Colonic mucosa (tissue), 4 donors: ENCODE measurements at regions not wholly inside any gene's neighbourhood (a gene's known extent, or its start where the extent isn't known, plus 50 kb on each side); places are given as distances from the start of the nearest gene placed in this dataset.

ENCODE experiments used
- DNase-seq: peaks from one replicate; pipeline ENCODE4 v3.0.0-alpha.2; 2020
- H3K27ac ChIP-seq: fragments of 200-600 bp; one replicate; pipeline ENCODE4 v1.8.0; 2021
- H3K27me3 ChIP-seq: fragments of 200-600 bp; one replicate; pipeline ENCODE4 v1.8.0; 2021
- H3K36me3 ChIP-seq: fragments of 200-600 bp; one replicate; pipeline ENCODE4 v1.8.0; 2021
- H3K4me1 ChIP-seq: fragments of 200-600 bp; one replicate; pipeline ENCODE4 v1.8.0; 2021; ENCODE audit warnings: mild to moderate bottlenecking
- H3K4me3 ChIP-seq: fragments of 200-600 bp; one replicate; pipeline ENCODE4 v1.8.0; 2021
- H3K9ac ChIP-seq, 2 donors: one replicate each; pipeline ENCODE4 v1.7.0; 2013; ENCODE audit warnings: control low read depth in 2 of 2, low read depth in 2 of 2, low read length in 2 of 2
- H3K9me3 ChIP-seq: fragments of 200-600 bp; one replicate; pipeline ENCODE4 v1.8.0; 2021
- CTCF ChIP-seq: fragments of 200-600 bp; IDR thresholded peaks from one replicate; pipeline ENCODE4 v1.8.0; 2022; ENCODE audit warnings: antibody characterized with exemption, mild to moderate bottlenecking
- intact Hi-C: fragments of 100-400 bp; cut with DNase I; formaldehyde crosslinking; loops from one replicate; pipeline ENCODE4 v1.14.1; 2022
- donor health status: healthy.
- donor health status: DM: no; HTN: no; CAD: no.
- donor health status: DM: no; HTN: no; CAD: no.

DNA sequence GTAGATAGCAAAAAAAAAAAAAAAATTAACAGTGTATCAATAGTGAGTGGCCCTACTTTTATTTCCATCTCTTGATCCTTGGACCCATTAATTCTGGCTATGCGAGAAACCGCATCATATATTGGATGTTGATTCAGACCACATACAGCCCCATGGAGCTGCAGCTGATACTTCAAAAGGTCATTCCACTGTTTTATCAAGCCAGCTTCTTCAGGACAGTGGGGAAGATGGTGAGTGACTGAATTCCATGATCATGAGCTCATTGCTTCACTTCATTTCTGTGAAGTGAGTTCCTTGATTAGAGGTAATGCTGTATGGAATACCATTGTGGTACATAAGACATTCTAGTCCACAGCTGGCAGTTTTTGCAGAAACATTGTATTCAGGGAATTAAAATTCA is 222.9 kb upstream of the MEF2C start:
- no peaks in the 10 kb centered on the region for H3K36me3 ChIP-seq
- no peaks in the 10 kb centered on the region for H3K27me3 ChIP-seq
- no peak overlapping the region for H3K27ac ChIP-seq
- intact Hi-C loops: no loop called here
- TF ChIP-seq CTCF: no peak
- no peak overlapping the region for H3K9ac ChIP-seq
- no peak for DNase-seq
- H3K4me3 ChIP-seq: no peak overlapping the region
- no peaks in the 10 kb centered on the region for H3K9me3 ChIP-seq
- no peaks in the 10 kb centered on the region for H3K4me1 ChIP-seq

DNA sequence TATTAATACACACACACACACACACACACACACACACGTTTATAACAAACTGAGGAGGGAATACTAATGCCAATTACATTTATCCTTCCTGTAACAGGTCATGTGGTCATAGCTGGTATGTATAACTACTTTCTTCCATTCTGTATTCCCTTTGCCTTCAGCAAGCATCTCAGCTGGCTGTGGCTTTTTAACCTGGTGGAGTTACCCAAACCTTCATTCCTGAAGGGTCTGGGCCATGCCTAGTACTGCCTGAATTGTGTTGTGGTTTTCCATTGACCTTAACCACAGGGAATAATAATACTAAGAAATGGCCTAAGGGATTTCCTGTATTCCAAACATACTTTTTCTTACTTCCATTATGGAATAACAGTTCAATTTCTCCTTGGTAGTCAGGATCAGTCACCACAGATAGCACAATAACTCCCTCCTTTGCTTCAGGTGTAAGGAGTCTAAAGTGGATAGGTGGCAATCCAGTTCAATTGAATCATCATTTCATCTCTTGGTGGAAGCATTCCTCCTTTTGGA is 222.2 kb upstream of the MEF2C start:
- H3K9ac ChIP-seq: no peak overlapping the region
- H3K27ac ChIP-seq: no peak overlapping the region
- no peaks in the 10 kb centered on the region for H3K4me1 ChIP-seq
- H3K27me3 ChIP-seq: no peaks in the 10 kb centered on the region
- H3K4me3 ChIP-seq: no peak overlapping the region
- H3K36me3 ChIP-seq: no peaks in the 10 kb centered on the region
- no peak for TF ChIP-seq CTCF
- H3K9me3 ChIP-seq: no peaks in the 10 kb centered on the region
- intact Hi-C loops: no loop called here
- DNase-seq: no peak

- Histone ChIP-seq H3K27ac (no peak overlapping the region), H3K36me3 (no peaks in the 10 kb centered on the region), H3K4me1 (no peaks in the 10 kb centered on the region), H3K9me3 (no peaks in the 10 kb centered on the region), H3K9ac (no peak overlapping the region), H3K27me3 (no peaks in the 10 kb centered on the region), H3K4me3 (no peak overlapping the region)
- DNase-seq: no peak
- intact Hi-C loops: no loop called here
- no peak for TF ChIP-seq CTCF
Observed at GRCh38 chr5:89098199-89098756, 215.3 kb upstream of the MEF2C start.

- no peaks in the 10 kb centered on the region for H3K27me3 ChIP-seq
- TF ChIP-seq CTCF: no peak
- no peaks in the 10 kb centered on the region for H3K36me3 ChIP-seq
- intact Hi-C loops: no loop called here
- DNase-seq: no peak
- no peaks in the 10 kb centered on the region for H3K9me3 ChIP-seq
- no peaks in the 10 kb centered on the region for H3K4me1 ChIP-seq
- H3K4me3 ChIP-seq: no peak overlapping the region
- no peak overlapping the region for H3K9ac ChIP-seq
- no peak overlapping the region for H3K27ac ChIP-seq
Observed at GRCh38 chr5:89097103-89097502, 214.1 kb upstream of the MEF2C start.

DNA sequence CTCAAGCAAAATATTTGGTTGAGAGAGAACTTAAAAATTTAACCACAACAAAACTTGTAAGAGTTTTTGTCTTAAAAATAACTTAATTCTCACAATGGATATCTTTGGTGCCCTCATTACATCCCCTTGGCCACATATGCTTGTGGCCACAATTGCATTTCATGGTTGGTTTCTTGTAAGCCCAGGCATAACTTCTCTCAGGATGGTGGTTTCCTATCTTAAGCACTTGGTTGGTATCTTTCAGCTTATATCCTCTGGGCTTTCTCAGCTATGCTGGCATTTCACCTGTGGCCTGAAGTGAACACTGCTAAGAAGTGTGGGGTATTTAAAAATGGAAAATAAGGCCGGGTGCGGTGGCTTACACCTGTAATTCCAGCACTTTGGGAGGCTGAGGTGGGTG is 212.4 kb upstream of the MEF2C start:
- TF ChIP-seq CTCF: no peak
- no peak for DNase-seq
- Histone ChIP-seq H3K9me3 (no peaks in the 10 kb centered on the region), H3K36me3 (no peaks in the 10 kb centered on the region), H3K4me3 (no peak overlapping the region), H3K27me3 (no peaks in the 10 kb centered on the region), H3K9ac (no peak overlapping the region), H3K4me1 (no peaks in the 10 kb centered on the region), H3K27ac (no peak overlapping the region)
- intact Hi-C loops: no loop called here
